ENCODE measurements at regions not wholly inside any gene's neighbourhood (a gene's known extent, or its start where the extent isn't known, plus 50 kb on each side); places are given as distances from the start of the nearest gene placed in this dataset.

DNA sequence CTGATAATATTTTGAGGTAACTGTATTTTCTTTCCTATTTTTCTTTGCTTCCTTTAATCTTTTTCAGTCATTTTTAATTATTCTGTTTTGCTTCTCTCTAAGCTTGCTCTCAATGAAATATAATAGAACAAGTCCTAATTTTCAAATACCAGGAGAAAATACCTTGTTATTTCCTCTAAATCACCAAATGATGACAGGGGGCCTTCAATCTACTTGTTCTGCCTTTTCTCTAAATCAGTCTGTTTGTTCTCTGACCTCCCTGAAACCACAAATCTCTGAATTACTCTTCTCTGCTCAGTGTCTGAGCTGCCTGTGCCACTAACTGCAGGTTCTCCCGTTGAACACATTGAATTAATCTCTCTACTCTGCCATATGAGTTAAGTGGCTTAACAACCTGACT lies 286.2 kb downstream of the C11orf87 start:
- TF ChIP-seq BHLHE40 (IDR thresholded peaks at IDR 0.05; ENCODE audit: borderline replicate concordance), result no peak
- TF ChIP-seq TARDBP (IDR thresholded peaks at IDR 0.05), result no peak
- TF ChIP-seq SUZ12 (IDR thresholded peaks at IDR 0.05), result no peak
- TF ChIP-seq NFRKB (IDR thresholded peaks at IDR 0.05), result no peak
- TF ChIP-seq ARNT (IDR thresholded peaks at IDR 0.05), result no peak
- TF ChIP-seq FOXM1 (IDR thresholded peaks at IDR 0.05; ENCODE audit: borderline replicate concordance), result no peak
- TF ChIP-seq SP1 (IDR thresholded peaks at IDR 0.05), result no peak
- TF ChIP-seq, protein P1, sequence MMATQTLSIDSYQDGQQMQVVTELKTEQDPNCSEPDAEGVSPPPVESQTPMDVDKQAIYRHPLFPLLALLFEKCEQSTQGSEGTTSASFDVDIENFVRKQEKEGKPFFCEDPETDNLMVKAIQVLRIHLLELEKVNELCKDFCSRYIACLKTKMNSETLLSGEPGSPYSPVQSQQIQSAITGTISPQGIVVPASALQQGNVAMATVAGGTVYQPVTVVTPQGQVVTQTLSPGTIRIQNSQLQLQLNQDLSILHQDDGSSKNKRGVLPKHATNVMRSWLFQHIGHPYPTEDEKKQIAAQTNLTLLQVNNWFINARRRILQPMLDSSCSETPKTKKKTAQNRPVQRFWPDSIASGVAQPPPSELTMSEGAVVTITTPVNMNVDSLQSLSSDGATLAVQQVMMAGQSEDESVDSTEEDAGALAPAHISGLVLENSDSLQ (IDR thresholded peaks at IDR 0.05), result no peak
- no peak for TF ChIP-seq FOXK2 (IDR thresholded peaks at IDR 0.05)
- no peak for TF ChIP-seq HDGF (IDR thresholded peaks at IDR 0.05; ENCODE audit: borderline replicate concordance)
- no peak for TF ChIP-seq LEF1 (IDR thresholded peaks at IDR 0.05; ENCODE audit: borderline replicate concordance)
- TF ChIP-seq ELF4 (IDR thresholded peaks at IDR 0.05), result no peak
